HEK293 (cell line): ENCODE measurements at regions not wholly inside any gene's neighbourhood (a gene's known extent, or its start where the extent isn't known, plus 50 kb on each side); places are given as distances from the start of the nearest gene placed in this dataset.

Experiments used
- CTCF ChIA-PET: fragments of 350-600 bp; formaldehyde crosslinking; extraction: SDS; loops from one replicate; lab custom pipeline; 2021; ENCODE audit warnings: antibody characterized with exemption; lab: Yijun Ruan, JAX
- POLR2A ChIA-PET: fragments of 300-600 bp; formaldehyde crosslinking; extraction: SDS; loops from one replicate; lab custom pipeline; 2020; ENCODE audit warnings: antibody characterized with exemption, inconsistent platforms; lab: Yijun Ruan, JAX
- H3K27ac ChIP-seq: fragments of 200-500 bp; sonication (Bioruptor generic); 2 replicates; pipeline ENCODE4 v1.5.1; 2014; ENCODE audit warnings: low read depth, low read length, control low read depth, inconsistent platforms; ENCODE audit errors: extremely low read depth
- H3K36me3 ChIP-seq, 2 experiments: fragments of 200-500 bp in 1 of 2; sonication (Bioruptor generic) in 1 of 2; 1 replicate in 1 of 2; 2 replicates in 1 of 2; pipeline ENCODE4 v1.5.1; 2014 to 2017; ENCODE audit warnings: inconsistent platforms in 2 of 2, low read length in 2 of 2; ENCODE audit not compliant: control insufficient read depth in 2 of 2, insufficient read depth in 1 of 2
- H3K4me1 ChIP-seq: fragments of 200-500 bp; sonication (Bioruptor generic); 2 replicates; pipeline ENCODE4 v1.5.1; 2014; ENCODE audit warnings: mild to moderate bottlenecking, low read length, inconsistent platforms; ENCODE audit not compliant: control insufficient read depth, insufficient read depth
- H3K4me3 ChIP-seq: 2 replicates; pipeline ENCODE4 v1.5.1; 2011; ENCODE audit warnings: low read depth, mild to moderate bottlenecking, control low read depth, low read length, moderate library complexity
- H3K9me3 ChIP-seq: fragments of 200-500 bp; sonication (Bioruptor generic); 2 replicates; pipeline ENCODE4 v1.5.1; 2014; ENCODE audit warnings: low read depth, low read length, inconsistent platforms; ENCODE audit not compliant: control insufficient read depth, insufficient read depth
- GLI2 ChIP-seq: fragments of 450-650 bp; formaldehyde crosslinking; IDR thresholded peaks from 2 replicates; pipeline ENCODE4; 2017; ENCODE audit warnings: missing biosample characterization, missing genetic modification characterization, low read depth, borderline replicate concordance
- KLF7 ChIP-seq: fragments of 450-650 bp; formaldehyde crosslinking; IDR thresholded peaks from 2 replicates; pipeline ENCODE4 v1.5.1; 2016; ENCODE audit warnings: missing biosample characterization, missing genetic modification characterization, borderline replicate concordance
- SCRT2 ChIP-seq: fragments of 450-650 bp; formaldehyde crosslinking; IDR thresholded peaks from 2 replicates; pipeline ENCODE4 v1.5.1; 2016; ENCODE audit warnings: missing biosample characterization, missing genetic modification characterization
- SP7 ChIP-seq: fragments of 450-650 bp; formaldehyde crosslinking; IDR thresholded peaks from 2 replicates; pipeline ENCODE4 v1.5.1; 2016; ENCODE audit warnings: missing biosample characterization, missing genetic modification characterization
- TCF7L2 ChIP-seq: IDR thresholded peaks from 2 replicates; pipeline ENCODE4 v1.6.1; 2011; ENCODE audit warnings: low read depth, mild to moderate bottlenecking, inconsistent platforms, low read length, moderate library complexity, borderline replicate concordance
- ZBTB20 ChIP-seq: fragments of 450-650 bp; formaldehyde crosslinking; IDR thresholded peaks from 2 replicates; pipeline ENCODE4 v1.5.1; 2016; ENCODE audit warnings: missing biosample characterization, missing genetic modification characterization
- ZFHX2 ChIP-seq: fragments of 450-650 bp; formaldehyde crosslinking; conservative IDR thresholded peaks from 2 replicates; pipeline ENCODE4 v1.5.1; 2016; ENCODE audit warnings: missing biosample characterization, missing genetic modification characterization
- ZFP69B ChIP-seq: fragments of 450-650 bp; formaldehyde crosslinking; IDR thresholded peaks from 2 replicates; pipeline ENCODE4 v1.5.1; 2016; ENCODE audit warnings: missing biosample characterization, missing genetic modification characterization
- ZNF112 ChIP-seq: fragments of 450-650 bp; formaldehyde crosslinking; IDR thresholded peaks from 2 replicates; pipeline ENCODE4 v1.5.0; 2017; ENCODE audit warnings: missing biosample characterization, missing genetic modification characterization
- ZNF280D ChIP-seq: fragments of 450-650 bp; formaldehyde crosslinking; IDR thresholded peaks from 2 replicates; pipeline ENCODE4 v1.5.1; 2016; ENCODE audit warnings: missing biosample characterization, missing genetic modification characterization
- ZNF341 ChIP-seq: fragments of 450-650 bp; formaldehyde crosslinking; IDR thresholded peaks from 2 replicates; pipeline ENCODE4; 2016; ENCODE audit warnings: low read depth, missing biosample characterization, missing genetic modification characterization
- ZNF366 ChIP-seq: fragments of 450-650 bp; formaldehyde crosslinking; conservative IDR thresholded peaks from 2 replicates; pipeline ENCODE4 v1.5.1; 2016; ENCODE audit warnings: missing biosample characterization, missing genetic modification characterization
- ZNF426 ChIP-seq: fragments of 450-650 bp; formaldehyde crosslinking; IDR thresholded peaks from 2 replicates; pipeline ENCODE4 v1.5.1; 2017; ENCODE audit warnings: missing biosample characterization, missing genetic modification characterization, mild to moderate bottlenecking, inconsistent platforms, moderate library complexity
- ZNF549 ChIP-seq: fragments of 450-650 bp; IDR thresholded peaks from 2 replicates; pipeline ENCODE4 v1.5.1; 2018; ENCODE audit warnings: missing biosample characterization, missing genetic modification characterization, mild to moderate bottlenecking, inconsistent platforms, moderate library complexity
- ZNF560 ChIP-seq: fragments of 450-650 bp; formaldehyde crosslinking; IDR thresholded peaks from 2 replicates; pipeline ENCODE4 v1.5.1; 2017; ENCODE audit warnings: missing biosample characterization, missing genetic modification characterization, borderline replicate concordance
- ZNF600 ChIP-seq: fragments of 450-650 bp; formaldehyde crosslinking; IDR thresholded peaks from 2 replicates; pipeline ENCODE4 v1.5.1; 2016; ENCODE audit warnings: missing biosample characterization, missing genetic modification characterization
- ZNF623 ChIP-seq: fragments of 450-650 bp; formaldehyde crosslinking; IDR thresholded peaks from 2 replicates; pipeline ENCODE4 v1.5.1; 2016; ENCODE audit warnings: missing biosample characterization, missing genetic modification characterization
- ZNF692 ChIP-seq: fragments of 450-650 bp; formaldehyde crosslinking; IDR thresholded peaks from 2 replicates; pipeline ENCODE4 v1.5.1; 2016; ENCODE audit warnings: missing biosample characterization, missing genetic modification characterization
- ZNF776 ChIP-seq: fragments of 450-650 bp; formaldehyde crosslinking; IDR thresholded peaks from 2 replicates; pipeline ENCODE4 v1.5.0; 2017; ENCODE audit warnings: missing biosample characterization, missing genetic modification characterization, borderline replicate concordance

GRCh38 chr6:56862415-56863175, 92.3 kb upstream of the BEND6 start (continued):
- no peak for TF ChIP-seq GLI2
- 0 out of 2 replicates have a peak, but pooled peaks have one; percentile 25 for TF ChIP-seq ZNF366 (tag by site-specific recombination)
- TF ChIP-seq ZNF426 (tag by site-specific recombination): no peak
- no peak for TF ChIP-seq ZNF280D (tag by site-specific recombination)
- no peak for TF ChIP-seq ZFHX2 (tag by site-specific recombination)
- TF ChIP-seq ZNF112 (tag by site-specific recombination): no peak
- TF ChIP-seq ZNF341 (tag by site-specific recombination): no peak
- TF ChIP-seq ZNF623 (tag by site-specific recombination): no peak
- TF ChIP-seq TCF7L2: no peak

- no peaks in the 10 kb centered on the region for H3K36me3 ChIP-seq
- no peaks in the 10 kb centered on the region for H3K9me3 ChIP-seq
- no peak overlapping the region for H3K27ac ChIP-seq
- CTCF ChIA-PET: interaction anchor here (0.7 to 8.8 kb wide), 8 partner anchors 9 to 546 kb away, joined by 3 to 94 read pairs (median 9); no protein-coding TSS in a partner anchor
- POLR2A ChIA-PET: interaction anchor here (1.5 kb wide), 1 partner anchor 16 kb away, joined by 5 read pairs; no protein-coding TSS in a partner anchor
- H3K4me3 ChIP-seq: no peak overlapping the region
- peak; percentile 65; the same call in 1 of the 2 replicates for TF ChIP-seq ZNF692 (tag by site-specific recombination)
- TF ChIP-seq ZFP69B (tag by site-specific recombination): 0 out of 2 replicates have a peak, but pooled peaks have one; percentile 35
- TF ChIP-seq ZNF776 (tag by site-specific recombination): no peak
- no peak for TF ChIP-seq ZNF549 (tag by site-specific recombination)
- peak; percentile 44; the same call in 1 of the 2 replicates for TF ChIP-seq ZBTB20 (tag by site-specific recombination)
- 0 out of 2 replicates have a peak, but pooled peaks have one; percentile 11 for TF ChIP-seq ZNF600
- no peak for TF ChIP-seq ZFHX2 (tag by site-specific recombination)
- peak; percentile 95 for TF ChIP-seq SCRT2 (tag by site-specific recombination)
- no peak for TF ChIP-seq KLF7 (tag by site-specific recombination)
- no peak for TF ChIP-seq ZNF560 (tag by site-specific recombination)
- peak; percentile 69 for TF ChIP-seq SP7 (tag by site-specific recombination)
- H3K4me1 ChIP-seq: peaks cover 11% of the 10 kb centered on the region; the same call in 1 of the 2 replicates
Observed at GRCh38 chr6:56860475-56860874, 94.4 kb upstream of the BEND6 start.
